Esophagus squamous epithelium (tissue), 5 donors: ENCODE measurements at regions not wholly inside any gene's neighbourhood (a gene's known extent, or its start where the extent isn't known, plus 50 kb on each side); places are given as distances from the start of the nearest gene placed in this dataset.

Source experiments
- DNase-seq: peaks from one replicate; lab custom pipeline; 2025; lab: John Stamatoyannopoulos, UW
- H3K27ac ChIP-seq, 4 donors: fragments of 200-600 bp; sonication (generic); one replicate each; pipeline ENCODE4 v1.5.1; 2016 to 2019; ENCODE audit warnings: mild to moderate bottlenecking in 1 of 4
- H3K27me3 ChIP-seq, 4 donors: fragments of 200-600 bp; sonication (generic); 1 replicate in 3 of 4; 2 replicates in 1 of 4; pipeline versions ENCODE4 v1.5.1 to v1.6.0; 2017 to 2021; ENCODE audit warnings: antibody characterized with exemption in 1 of 4
- H3K36me3 ChIP-seq, 3 donors: fragments of 200-600 bp; sonication (generic); one replicate each; pipeline ENCODE4 v1.5.1; 2016 to 2019
- H3K4me1 ChIP-seq, 3 donors: fragments of 200-600 bp; sonication (generic); one replicate each; pipeline ENCODE4 v1.5.1; 2017 to 2019
- H3K4me3 ChIP-seq, 4 donors: fragments of 200-600 bp; sonication (generic); 1 replicate in 3 of 4; 2 replicates in 1 of 4; pipeline ENCODE4 v1.5.1; 2016 to 2019; ENCODE audit warnings: mild to moderate bottlenecking in 2 of 4, moderate library complexity in 1 of 4
- H3K9me3 ChIP-seq, 3 donors: fragments of 200-600 bp; sonication (generic); one replicate each; pipeline ENCODE4 v1.5.1; 2016 to 2019
- POLR2A ChIP-seq, 4 donors: fragments of 450-650 bp; IDR thresholded peaks; one replicate each; pipeline ENCODE4 v1.6.1; 2017; ENCODE audit warnings: antibody characterized with exemption in 4 of 4, mild to moderate bottlenecking in 4 of 4, moderate library complexity in 3 of 4
- WGBS, 2 donors: methylation state at CpG; one replicate each; pipeline ENCODE4 v1.1.5; 2018; 5-methylcytosine and 5-hydroxymethylcytosine counted together
- intact Hi-C: fragments of 100-400 bp; cut with DNase I; formaldehyde crosslinking; loops from one replicate; pipeline ENCODE4 v1.15.0; 2022
- TF ChIP-seq, protein P1 (sequence below), 6 experiments: fragments of 450-650 bp in 4 of 6; fragments of 200-600 bp in 2 of 6; sonication (generic) in 2 of 6; IDR thresholded peaks; one replicate each; pipeline ENCODE4 v1.5.1; 2016 to 2019; ENCODE audit warnings: antibody characterized with exemption in 6 of 6, mild to moderate bottlenecking in 4 of 6, moderate library complexity in 4 of 6
- donor health status: DM: yes; HTN: yes; CAD: no.

GRCh38 chr7:42688056-42688371 is 223.9 kb downstream of the C7orf25 start:
- Histone ChIP-seq H3K4me3 (no peak overlapping the region), H3K36me3 (no peaks in the 10 kb centered on the region), H3K27ac (no peak overlapping the region), H3K4me1 (peaks cover 0 to 16% (median 0%) of the 10 kb centered on the region in 3 donors), H3K9me3 (no peaks in the 10 kb centered on the region), H3K27me3 (no peaks in the 10 kb centered on the region)
- TF ChIP-seq, protein P1, sequence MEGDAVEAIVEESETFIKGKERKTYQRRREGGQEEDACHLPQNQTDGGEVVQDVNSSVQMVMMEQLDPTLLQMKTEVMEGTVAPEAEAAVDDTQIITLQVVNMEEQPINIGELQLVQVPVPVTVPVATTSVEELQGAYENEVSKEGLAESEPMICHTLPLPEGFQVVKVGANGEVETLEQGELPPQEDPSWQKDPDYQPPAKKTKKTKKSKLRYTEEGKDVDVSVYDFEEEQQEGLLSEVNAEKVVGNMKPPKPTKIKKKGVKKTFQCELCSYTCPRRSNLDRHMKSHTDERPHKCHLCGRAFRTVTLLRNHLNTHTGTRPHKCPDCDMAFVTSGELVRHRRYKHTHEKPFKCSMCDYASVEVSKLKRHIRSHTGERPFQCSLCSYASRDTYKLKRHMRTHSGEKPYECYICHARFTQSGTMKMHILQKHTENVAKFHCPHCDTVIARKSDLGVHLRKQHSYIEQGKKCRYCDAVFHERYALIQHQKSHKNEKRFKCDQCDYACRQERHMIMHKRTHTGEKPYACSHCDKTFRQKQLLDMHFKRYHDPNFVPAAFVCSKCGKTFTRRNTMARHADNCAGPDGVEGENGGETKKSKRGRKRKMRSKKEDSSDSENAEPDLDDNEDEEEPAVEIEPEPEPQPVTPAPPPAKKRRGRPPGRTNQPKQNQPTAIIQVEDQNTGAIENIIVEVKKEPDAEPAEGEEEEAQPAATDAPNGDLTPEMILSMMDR (IDR thresholded peaks at IDR 0.05) = no peak
- no peak for TF ChIP-seq POLR2A (IDR thresholded peaks at IDR 0.05)
- no peak for DNase-seq
- 61 to 88% methylated on average over 2 of the region's 2 CpGs for WGBS, 2 donors
- intact Hi-C loops = no loop called here

DNA sequence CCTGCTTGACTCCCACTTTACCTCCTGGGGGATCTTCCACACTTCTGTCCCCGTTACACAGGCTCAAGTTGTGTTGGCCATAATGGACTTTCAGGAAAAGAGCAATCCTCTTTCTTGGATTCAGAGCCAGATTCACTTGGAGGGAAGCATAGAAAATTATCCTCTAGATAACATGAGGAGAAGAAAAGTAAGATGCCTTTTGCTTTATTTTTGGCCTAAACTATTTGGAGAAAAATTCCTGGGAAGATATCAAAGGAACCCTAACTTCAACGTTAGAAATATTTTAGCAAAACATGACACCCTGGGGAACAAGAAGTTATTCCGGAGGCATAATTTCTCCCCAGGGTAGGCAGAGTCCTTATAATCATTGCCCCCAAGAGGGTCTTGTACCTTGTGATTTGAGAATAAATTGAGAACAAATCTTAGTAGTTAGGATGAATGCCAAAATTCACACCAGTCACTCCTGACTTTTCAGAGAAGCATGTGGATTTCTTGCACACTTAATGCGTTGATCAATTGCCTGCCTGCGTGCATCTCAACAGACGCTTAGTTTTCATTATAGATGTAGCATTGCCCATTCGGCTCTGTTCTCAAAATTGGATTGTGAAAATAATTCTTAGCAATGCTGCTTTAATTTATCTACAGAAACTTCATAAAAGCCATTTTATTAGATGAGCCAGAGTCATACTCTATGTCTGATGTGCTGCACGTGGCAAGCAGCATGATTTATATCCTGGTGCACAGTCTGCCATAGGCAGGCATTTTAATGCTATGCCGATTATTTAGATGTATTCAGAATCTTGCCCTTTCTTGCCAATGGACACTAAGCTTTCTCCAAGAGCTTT is 224.4 kb downstream of the C7orf25 start:
- Histone ChIP-seq H3K36me3 (no peaks in the 10 kb centered on the region), H3K27me3 (no peaks in the 10 kb centered on the region), H3K4me1 (peaks cover 0 to 13% (median 0%) of the 10 kb centered on the region in 3 donors), H3K9me3 (no peaks in the 10 kb centered on the region), H3K4me3 (no peak overlapping the region), H3K27ac (no peak overlapping the region)
- no peak for DNase-seq
- TF ChIP-seq POLR2A (IDR thresholded peaks at IDR 0.05) = no peak
- TF ChIP-seq, protein P1 (IDR thresholded peaks at IDR 0.05) = no peak
- WGBS, 2 donors = 62 to 72% methylated on average over 9 of the region's 9 CpGs
- intact Hi-C loops = no loop called here

- Histone ChIP-seq H3K4me1 (peaks cover 0 to 9% (median 0%) of the 10 kb centered on the region in 3 donors), H3K27ac (no peak overlapping the region), H3K4me3 (no peak overlapping the region), H3K27me3 (no peaks in the 10 kb centered on the region), H3K36me3 (no peaks in the 10 kb centered on the region), H3K9me3 (no peaks in the 10 kb centered on the region)
- no peak for DNase-seq
- WGBS, 2 donors = 67 to 75% methylated on average over 12 of the region's 12 CpGs
- TF ChIP-seq, protein P1 (IDR thresholded peaks at IDR 0.05) = no peak
- TF ChIP-seq POLR2A (IDR thresholded peaks at IDR 0.05) = no peak
- intact Hi-C loops = no loop called here
These were observed 225.2 kb downstream of the C7orf25 start for GRCh38 chr7:42686594-42687156.

DNA sequence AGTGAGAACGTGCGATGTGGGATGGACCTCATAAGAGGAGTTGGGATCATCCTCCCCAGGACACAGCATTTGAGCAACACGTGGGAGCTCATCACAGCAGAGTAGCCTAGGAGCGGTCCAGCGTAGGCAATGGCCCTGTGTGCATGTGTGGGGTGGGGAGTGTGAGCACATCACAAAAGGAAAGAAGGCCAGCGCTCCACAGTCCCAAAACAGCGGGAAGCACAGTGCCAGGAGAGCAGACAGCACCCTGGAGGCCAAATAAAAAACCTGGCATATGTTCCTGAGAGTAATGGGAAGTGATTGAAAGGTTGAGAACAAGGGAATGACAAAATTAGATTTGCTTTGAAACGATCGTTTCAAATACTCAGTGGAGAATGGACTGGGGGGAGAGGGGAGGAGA is 226.0 kb downstream of the C7orf25 start:
- no peak for DNase-seq

More for the DNA sequence above, 226.0 kb downstream of the C7orf25 start:
- Histone ChIP-seq H3K27me3 (no peaks in the 10 kb centered on the region), H3K4me1 (peaks cover 0 to 4% (median 0%) of the 10 kb centered on the region in 3 donors), H3K4me3 (no peak overlapping the region), H3K27ac (no peak overlapping the region), H3K9me3 (no peaks in the 10 kb centered on the region), H3K36me3 (no peaks in the 10 kb centered on the region)
- 70 to 79% methylated on average over 7 to 9 of the region's 9 CpGs for WGBS, 2 donors
- intact Hi-C loops = no loop called here
- TF ChIP-seq POLR2A (IDR thresholded peaks at IDR 0.05) = no peak
- TF ChIP-seq, protein P1 (IDR thresholded peaks at IDR 0.05) = no peak
